ENCODE measurements at regions not wholly inside any gene's neighbourhood (a gene's known extent, or its start where the extent isn't known, plus 50 kb on each side); places are given as distances from the start of the nearest gene placed in this dataset.

DNA sequence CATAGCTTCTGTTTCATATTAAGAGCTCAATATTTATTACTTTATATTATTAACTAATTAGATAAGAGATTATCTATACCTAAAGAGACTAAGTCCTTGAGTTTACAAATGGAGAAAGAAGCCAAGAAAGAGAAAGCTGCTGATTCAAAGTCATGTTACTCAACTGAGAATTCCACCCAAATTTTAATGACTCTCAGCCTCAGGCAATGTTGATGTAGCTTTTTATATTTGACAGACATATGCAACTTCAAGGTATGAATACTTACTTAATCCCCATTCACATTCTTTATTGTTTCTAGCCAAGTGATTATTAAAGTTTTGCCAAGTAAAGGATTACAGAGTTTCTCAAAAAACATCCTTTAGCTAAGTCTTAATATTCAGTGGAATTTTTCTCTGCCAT lies 527.5 kb upstream of the NMUR2 start:
- Mint-ChIP-seq H3K4me3 (no peak overlapping the region), H3K27ac (no peak overlapping the region), H3K27me3 (ENCODE audit: low read depth in 2 of 2) (no peaks in the 10 kb centered on the region), H3K36me3 (peaks cover 4% of the 10 kb centered on the region), H3K9me3 (peaks cover 17 to 29% of the 10 kb centered on the region in 2 donors), H3K4me1 (no peaks in the 10 kb centered on the region)
- intact Hi-C loops (cut with micrococcal nuclease) = no loop called here
- no peaks in the 10 kb centered on the region for H3K9me3 ChIP-seq (ENCODE audit: control insufficient read depth, insufficient read depth, low read length)
- no peaks in the 10 kb centered on the region for H3K27me3 ChIP-seq (ENCODE audit: control insufficient read depth, insufficient read depth, low read length)
- TF ChIP-seq, protein P1, sequence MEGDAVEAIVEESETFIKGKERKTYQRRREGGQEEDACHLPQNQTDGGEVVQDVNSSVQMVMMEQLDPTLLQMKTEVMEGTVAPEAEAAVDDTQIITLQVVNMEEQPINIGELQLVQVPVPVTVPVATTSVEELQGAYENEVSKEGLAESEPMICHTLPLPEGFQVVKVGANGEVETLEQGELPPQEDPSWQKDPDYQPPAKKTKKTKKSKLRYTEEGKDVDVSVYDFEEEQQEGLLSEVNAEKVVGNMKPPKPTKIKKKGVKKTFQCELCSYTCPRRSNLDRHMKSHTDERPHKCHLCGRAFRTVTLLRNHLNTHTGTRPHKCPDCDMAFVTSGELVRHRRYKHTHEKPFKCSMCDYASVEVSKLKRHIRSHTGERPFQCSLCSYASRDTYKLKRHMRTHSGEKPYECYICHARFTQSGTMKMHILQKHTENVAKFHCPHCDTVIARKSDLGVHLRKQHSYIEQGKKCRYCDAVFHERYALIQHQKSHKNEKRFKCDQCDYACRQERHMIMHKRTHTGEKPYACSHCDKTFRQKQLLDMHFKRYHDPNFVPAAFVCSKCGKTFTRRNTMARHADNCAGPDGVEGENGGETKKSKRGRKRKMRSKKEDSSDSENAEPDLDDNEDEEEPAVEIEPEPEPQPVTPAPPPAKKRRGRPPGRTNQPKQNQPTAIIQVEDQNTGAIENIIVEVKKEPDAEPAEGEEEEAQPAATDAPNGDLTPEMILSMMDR (IDR thresholded peaks at IDR 0.05) = no peak
- ATAC-seq (no peak), DNase-seq (no peak)
- no peak overlapping the region for H3K4me3 ChIP-seq (ENCODE audit: low read length)
- H3K27ac ChIP-seq (ENCODE audit: low read length) = no peak overlapping the region
- H3K36me3 ChIP-seq (ENCODE audit: control insufficient read depth, insufficient read depth, low read length) = no peaks in the 10 kb centered on the region
- H3K4me1 ChIP-seq (ENCODE audit: control insufficient read depth, insufficient read depth, low read length) = no peaks in the 10 kb centered on the region

- no peak for DNase-seq
- Mint-ChIP-seq H3K9me3 (peaks cover 20 to 34% of the 10 kb centered on the region in 2 donors), H3K4me3 (no peak overlapping the region), H3K27ac (no peak overlapping the region), H3K4me1 (no peaks in the 10 kb centered on the region), H3K36me3 (peaks cover 4% of the 10 kb centered on the region), H3K27me3 (ENCODE audit: low read depth in 2 of 2) (no peaks in the 10 kb centered on the region)
- ATAC-seq = no peak
- no peak overlapping the region for H3K4me3 ChIP-seq (ENCODE audit: low read length)
- TF ChIP-seq, protein P1 (IDR thresholded peaks at IDR 0.05) = no peak
- H3K36me3 ChIP-seq (ENCODE audit: control insufficient read depth, insufficient read depth, low read length) = no peaks in the 10 kb centered on the region
- no peaks in the 10 kb centered on the region for H3K27me3 ChIP-seq (ENCODE audit: control insufficient read depth, insufficient read depth, low read length)
- intact Hi-C loops (cut with micrococcal nuclease) = no loop called here
- no peaks in the 10 kb centered on the region for H3K9me3 ChIP-seq (ENCODE audit: control insufficient read depth, insufficient read depth, low read length)
- H3K4me1 ChIP-seq (ENCODE audit: control insufficient read depth, insufficient read depth, low read length) = no peaks in the 10 kb centered on the region
- 64% methylated on average over 2 of the region's 2 CpGs for WGBS (ENCODE audit: insufficient coverage)
- no peak overlapping the region for H3K27ac ChIP-seq (ENCODE audit: low read length)
These were observed 528.0 kb upstream of the NMUR2 start for GRCh38 chr5:152933056-152933455.

- WGBS (ENCODE audit: insufficient coverage) = 92% methylated on average over 1 of the region's 1 CpG
- H3K27ac ChIP-seq (ENCODE audit: low read length) = no peak overlapping the region
- Mint-ChIP-seq H3K4me3 (no peak overlapping the region), H3K4me1 (no peaks in the 10 kb centered on the region), H3K36me3 (no peaks in the 10 kb centered on the region), H3K27ac (no peak overlapping the region), H3K27me3 (ENCODE audit: low read depth in 2 of 2) (no peaks in the 10 kb centered on the region), H3K9me3 (peaks cover 16 to 23% of the 10 kb centered on the region in 2 donors)
- H3K36me3 ChIP-seq (ENCODE audit: control insufficient read depth, insufficient read depth, low read length) = no peaks in the 10 kb centered on the region
- no peaks in the 10 kb centered on the region for H3K4me1 ChIP-seq (ENCODE audit: control insufficient read depth, insufficient read depth, low read length)
- ATAC-seq = no peak
- no peaks in the 10 kb centered on the region for H3K27me3 ChIP-seq (ENCODE audit: control insufficient read depth, insufficient read depth, low read length)
- no peak overlapping the region for H3K4me3 ChIP-seq (ENCODE audit: low read length)
- no peaks in the 10 kb centered on the region for H3K9me3 ChIP-seq (ENCODE audit: control insufficient read depth, insufficient read depth, low read length)
- DNase-seq = no peak
- TF ChIP-seq, protein P1 (IDR thresholded peaks at IDR 0.05) = no peak
- intact Hi-C loops (cut with micrococcal nuclease) = no loop called here
These were observed 533.6 kb upstream of the NMUR2 start for GRCh38 chr5:152938630-152939029.

DNA sequence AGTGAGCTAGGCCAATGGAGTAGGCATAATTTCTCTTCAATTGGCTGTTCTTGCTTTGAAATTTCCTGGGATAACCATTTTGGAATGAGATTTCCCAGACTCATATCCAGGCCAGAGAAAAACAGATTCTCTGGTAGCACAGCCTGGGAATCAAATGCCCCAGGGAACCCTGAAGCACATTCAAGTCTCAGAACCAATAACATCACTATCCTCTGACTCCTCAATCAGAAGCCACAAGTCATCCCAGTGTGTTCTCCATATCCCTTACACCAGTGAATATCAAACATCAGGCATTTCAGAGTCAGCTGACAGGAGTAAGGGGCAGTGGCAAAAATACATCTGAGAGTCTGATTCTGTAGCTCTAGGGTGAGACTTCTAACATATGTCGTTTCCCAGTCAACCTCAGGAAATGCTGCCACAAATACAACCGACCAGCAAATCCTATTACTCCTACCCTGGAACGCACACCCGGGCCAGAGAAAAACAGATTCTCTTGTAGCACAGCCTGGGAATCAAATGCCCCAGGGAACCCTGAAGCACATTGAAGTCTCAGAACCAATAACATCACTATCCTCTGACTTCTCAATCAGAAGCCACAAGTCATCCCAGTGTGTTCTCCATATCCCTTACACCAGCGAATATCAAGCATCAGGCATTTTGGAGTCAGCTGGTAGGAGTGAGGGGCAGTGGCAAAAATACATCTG lies 537.7 kb upstream of the NMUR2 start:
- WGBS (ENCODE audit: insufficient coverage) = 88% methylated on average over 4 of the region's 5 CpGs
- Histone ChIP-seq H3K4me1 (ENCODE audit: control insufficient read depth, insufficient read depth, low read length) (no peaks in the 10 kb centered on the region), H3K36me3 (ENCODE audit: control insufficient read depth, insufficient read depth, low read length) (no peaks in the 10 kb centered on the region), H3K4me3 (ENCODE audit: low read length) (no peak overlapping the region), H3K27me3 (ENCODE audit: control insufficient read depth, insufficient read depth, low read length) (no peaks in the 10 kb centered on the region), H3K27ac (ENCODE audit: low read length) (no peak overlapping the region), H3K9me3 (ENCODE audit: control insufficient read depth, insufficient read depth, low read length) (no peaks in the 10 kb centered on the region)
- intact Hi-C loops (cut with micrococcal nuclease) = no loop called here
- TF ChIP-seq, protein P1 (IDR thresholded peaks at IDR 0.05) = no peak
- ATAC-seq (no peak), DNase-seq (no peak)
- no peaks in the 10 kb centered on the region for H3K36me3 Mint-ChIP-seq
- H3K4me1 Mint-ChIP-seq = no peaks in the 10 kb centered on the region
- no peaks in the 10 kb centered on the region for H3K27me3 Mint-ChIP-seq (ENCODE audit: low read depth in 2 of 2)
- H3K4me3 Mint-ChIP-seq = no peak overlapping the region
- no peak overlapping the region for H3K27ac Mint-ChIP-seq
- peaks cover 16 to 22% of the 10 kb centered on the region in 2 donors for H3K9me3 Mint-ChIP-seq

All from natural killer cell (primary cell).